ENCODE measurements at regions not wholly inside any gene's neighbourhood (a gene's known extent, or its start where the extent isn't known, plus 50 kb on each side); places are given as distances from the start of the nearest gene placed in this dataset.

- TF ChIP-seq, protein P1, sequence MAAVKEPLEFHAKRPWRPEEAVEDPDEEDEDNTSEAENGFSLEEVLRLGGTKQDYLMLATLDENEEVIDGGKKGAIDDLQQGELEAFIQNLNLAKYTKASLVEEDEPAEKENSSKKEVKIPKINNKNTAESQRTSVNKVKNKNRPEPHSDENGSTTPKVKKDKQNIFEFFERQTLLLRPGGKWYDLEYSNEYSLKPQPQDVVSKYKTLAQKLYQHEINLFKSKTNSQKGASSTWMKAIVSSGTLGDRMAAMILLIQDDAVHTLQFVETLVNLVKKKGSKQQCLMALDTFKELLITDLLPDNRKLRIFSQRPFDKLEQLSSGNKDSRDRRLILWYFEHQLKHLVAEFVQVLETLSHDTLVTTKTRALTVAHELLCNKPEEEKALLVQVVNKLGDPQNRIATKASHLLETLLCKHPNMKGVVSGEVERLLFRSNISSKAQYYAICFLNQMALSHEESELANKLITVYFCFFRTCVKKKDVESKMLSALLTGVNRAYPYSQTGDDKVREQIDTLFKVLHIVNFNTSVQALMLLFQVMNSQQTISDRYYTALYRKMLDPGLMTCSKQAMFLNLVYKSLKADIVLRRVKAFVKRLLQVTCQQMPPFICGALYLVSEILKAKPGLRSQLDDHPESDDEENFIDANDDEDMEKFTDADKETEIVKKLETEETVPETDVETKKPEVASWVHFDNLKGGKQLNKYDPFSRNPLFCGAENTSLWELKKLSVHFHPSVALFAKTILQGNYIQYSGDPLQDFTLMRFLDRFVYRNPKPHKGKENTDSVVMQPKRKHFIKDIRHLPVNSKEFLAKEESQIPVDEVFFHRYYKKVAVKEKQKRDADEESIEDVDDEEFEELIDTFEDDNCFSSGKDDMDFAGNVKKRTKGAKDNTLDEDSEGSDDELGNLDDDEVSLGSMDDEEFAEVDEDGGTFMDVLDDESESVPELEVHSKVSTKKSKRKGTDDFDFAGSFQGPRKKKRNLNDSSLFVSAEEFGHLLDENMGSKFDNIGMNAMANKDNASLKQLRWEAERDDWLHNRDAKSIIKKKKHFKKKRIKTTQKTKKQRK (IDR thresholded peaks at IDR 0.05; ENCODE audit: low read depth, low read length) = no peak
- TF ChIP-seq PAX5 (IDR thresholded peaks at IDR 0.05; ENCODE audit: borderline replicate concordance, low read depth, low read length) (no peak), HDAC2 (IDR thresholded peaks at IDR 0.05) (no peak), SRF (IDR thresholded peaks at IDR 0.05; ENCODE audit: low read depth in 2 of 2, low read length in 2 of 2) (no peak), ZNF384 (IDR thresholded peaks at IDR 0.05; ENCODE audit: borderline replicate concordance, low read depth, low read length) (no peak)
These were observed 286.8 kb downstream of the SLITRK6 start for GRCh38 chr13:85512421-85512820.
